WTC11 (cell line): ENCODE measurements at regions not wholly inside any gene's neighbourhood (a gene's known extent, or its start where the extent isn't known, plus 50 kb on each side); places are given as distances from the start of the nearest gene placed in this dataset.

ENCODE experiments used
- ATAC-seq: fragments of 200-7000 bp; cut with Tn5 transposase; 2 replicates; pipeline ENCODE4 v1.10.0; 2021; ENCODE audit warnings: mild to moderate bottlenecking, moderate library complexity
- CTCF ChIA-PET: fragments of 300-600 bp; sonication (Branson Sonifier 250); formaldehyde crosslinking; loops from one replicate; lab custom pipeline; 2021; ENCODE audit warnings: antibody characterized with exemption; lab: Charles Lee
- POLR2A ChIA-PET: fragments of 350-600 bp; sonication (Branson Sonifier 250); formaldehyde crosslinking; loops from one replicate; lab custom pipeline; 2021; ENCODE audit warnings: antibody characterized with exemption; lab: Charles Lee
- DNase-seq: peaks from one replicate; pipeline ENCODE4 v3.0.0; 2021; ENCODE audit warnings: low spot score
- H3K27ac Mint-ChIP-seq: 2 replicates; pipeline ENCODE4 v1.8.0; 2021; ENCODE audit warnings: mixed read lengths
- H3K27me3 Mint-ChIP-seq: 2 replicates; pipeline ENCODE4 v1.8.0; 2021; ENCODE audit warnings: low read depth, mild to moderate bottlenecking, moderate library complexity, mixed read lengths
- H3K36me3 Mint-ChIP-seq: 2 replicates; pipeline ENCODE4 v1.8.0; 2021; ENCODE audit warnings: mixed read lengths
- H3K4me1 Mint-ChIP-seq: 2 replicates; pipeline ENCODE4 v1.8.0; 2022; ENCODE audit warnings: mixed read lengths
- H3K4me3 Mint-ChIP-seq: 2 replicates; pipeline ENCODE4 v1.8.0; 2021; ENCODE audit warnings: mild to moderate bottlenecking, moderate library complexity, mixed read lengths
- H3K9me3 Mint-ChIP-seq: 2 replicates; pipeline ENCODE4 v1.8.0; 2021; ENCODE audit warnings: mixed read lengths
- CBFB ChIP-seq: sonication (generic); formaldehyde crosslinking; IDR thresholded peaks from 2 replicates; pipeline ENCODE4 v1.8.1; 2022; ENCODE audit warnings: mild to moderate bottlenecking, low read depth, missing genetic modification reagents
- EMX1 ChIP-seq: fragments of 250-450 bp; sonication (Bioruptor Pico); IDR thresholded peaks from 2 replicates; pipeline ENCODE4 v1.8.0; 2021; ENCODE audit warnings: mild to moderate bottlenecking
- FOXJ3 ChIP-seq: sonication (generic); formaldehyde crosslinking; IDR thresholded peaks from 2 replicates; pipeline ENCODE4 v1.9.0; 2021; ENCODE audit warnings: missing genetic modification reagents, mild to moderate bottlenecking, borderline replicate concordance
- FOXK1 ChIP-seq: sonication (generic); formaldehyde crosslinking; IDR thresholded peaks from 2 replicates; pipeline ENCODE4 v1.8.0; 2022; ENCODE audit warnings: mild to moderate bottlenecking, moderate library complexity, missing genetic modification reagents
- GABPB1 ChIP-seq: sonication (generic); formaldehyde crosslinking; IDR thresholded peaks from 2 replicates; pipeline ENCODE4 v1.8.1; 2023; ENCODE audit warnings: mild to moderate bottlenecking, missing genetic modification reagents
- JAZF1 ChIP-seq: fragments of 250-450 bp; sonication (Bioruptor Pico); IDR thresholded peaks from 2 replicates; pipeline ENCODE4 v1.9.0; 2021; ENCODE audit warnings: moderate library complexity, mild to moderate bottlenecking, inconsistent platforms
- MXD4 ChIP-seq: fragments of 250-450 bp; sonication (Bioruptor Pico); IDR thresholded peaks from 2 replicates; pipeline ENCODE4 v1.8.0; 2021; ENCODE audit warnings: mild to moderate bottlenecking, moderate library complexity, borderline replicate concordance
- MYBL2 ChIP-seq: sonication (generic); formaldehyde crosslinking; IDR thresholded peaks from 2 replicates; pipeline ENCODE4 v1.8.1; 2023; ENCODE audit warnings: mild to moderate bottlenecking, moderate library complexity, missing genetic modification reagents
- NFYB ChIP-seq: sonication (generic); formaldehyde crosslinking; conservative IDR thresholded peaks from 2 replicates; pipeline ENCODE4 v1.8.0; 2022; ENCODE audit warnings: low read depth, missing genetic modification reagents
- NR1H2 ChIP-seq: sonication (generic); formaldehyde crosslinking; IDR thresholded peaks from 2 replicates; pipeline ENCODE4 v1.9.0; 2021; ENCODE audit warnings: mild to moderate bottlenecking, moderate library complexity, missing genetic modification reagents
- SOX15 ChIP-seq: fragments of 250-450 bp; sonication (Bioruptor Pico); IDR thresholded peaks from 2 replicates; pipeline ENCODE4 v1.9.0; 2021; ENCODE audit warnings: mild to moderate bottlenecking
- TEAD4 ChIP-seq: sonication (generic); formaldehyde crosslinking; IDR thresholded peaks from 2 replicates; pipeline ENCODE4 v1.8.0; 2022; ENCODE audit warnings: mild to moderate bottlenecking, missing genetic modification reagents
- TP53 ChIP-seq: sonication (generic); formaldehyde crosslinking; IDR thresholded peaks from 2 replicates; pipeline ENCODE4 v1.8.1; 2023; ENCODE audit warnings: mild to moderate bottlenecking, missing genetic modification reagents
- ZNF121 ChIP-seq: sonication (generic); formaldehyde crosslinking; IDR thresholded peaks from 2 replicates; pipeline ENCODE4 v1.8.0; 2023; ENCODE audit warnings: missing genetic modification reagents
- ZNF396 ChIP-seq: fragments of 250-450 bp; sonication (Bioruptor Pico); IDR thresholded peaks from 2 replicates; pipeline ENCODE4 v1.8.0; 2021; ENCODE audit warnings: mild to moderate bottlenecking, moderate library complexity, borderline replicate concordance
- ZNF671 ChIP-seq: fragments of 250-450 bp; sonication (Bioruptor Pico); IDR thresholded peaks from 2 replicates; pipeline ENCODE4 v1.8.0; 2021; ENCODE audit warnings: mild to moderate bottlenecking
- TF ChIP-seq, protein P1 (sequence below): fragments of 250-450 bp; sonication (Bioruptor Pico); IDR thresholded peaks from 2 replicates; pipeline ENCODE4 v1.9.0; 2021; ENCODE audit warnings: moderate library complexity, mild to moderate bottlenecking, inconsistent platforms, borderline replicate concordance
- TF ChIP-seq, protein P2 (sequence below): sonication (generic); formaldehyde crosslinking; conservative IDR thresholded peaks from 2 replicates; pipeline ENCODE4 v1.8.1; 2023; ENCODE audit warnings: mild to moderate bottlenecking, low read depth, missing genetic modification reagents, moderate library complexity
- TF ChIP-seq, protein P3 (sequence below): sonication (generic); formaldehyde crosslinking; IDR thresholded peaks from 2 replicates; pipeline ENCODE4 v1.8.1; 2023; ENCODE audit warnings: mild to moderate bottlenecking, missing genetic modification reagents
- TF ChIP-seq, protein P4 (sequence below): sonication (generic); formaldehyde crosslinking; IDR thresholded peaks from 2 replicates; pipeline ENCODE4 v1.8.1; 2023; ENCODE audit warnings: mild to moderate bottlenecking, missing genetic modification reagents, moderate library complexity
- TF ChIP-seq, protein P5 (sequence below): sonication (generic); formaldehyde crosslinking; IDR thresholded peaks from 2 replicates; pipeline ENCODE4 v1.8.0; 2023; ENCODE audit warnings: missing genetic modification reagents, mild to moderate bottlenecking, borderline replicate concordance
- TF ChIP-seq, protein P6 (sequence below): fragments of 250-450 bp; sonication (Bioruptor Pico); conservative IDR thresholded peaks from 2 replicates; pipeline ENCODE4 v1.9.0; 2021; ENCODE audit warnings: mild to moderate bottlenecking

DNA sequence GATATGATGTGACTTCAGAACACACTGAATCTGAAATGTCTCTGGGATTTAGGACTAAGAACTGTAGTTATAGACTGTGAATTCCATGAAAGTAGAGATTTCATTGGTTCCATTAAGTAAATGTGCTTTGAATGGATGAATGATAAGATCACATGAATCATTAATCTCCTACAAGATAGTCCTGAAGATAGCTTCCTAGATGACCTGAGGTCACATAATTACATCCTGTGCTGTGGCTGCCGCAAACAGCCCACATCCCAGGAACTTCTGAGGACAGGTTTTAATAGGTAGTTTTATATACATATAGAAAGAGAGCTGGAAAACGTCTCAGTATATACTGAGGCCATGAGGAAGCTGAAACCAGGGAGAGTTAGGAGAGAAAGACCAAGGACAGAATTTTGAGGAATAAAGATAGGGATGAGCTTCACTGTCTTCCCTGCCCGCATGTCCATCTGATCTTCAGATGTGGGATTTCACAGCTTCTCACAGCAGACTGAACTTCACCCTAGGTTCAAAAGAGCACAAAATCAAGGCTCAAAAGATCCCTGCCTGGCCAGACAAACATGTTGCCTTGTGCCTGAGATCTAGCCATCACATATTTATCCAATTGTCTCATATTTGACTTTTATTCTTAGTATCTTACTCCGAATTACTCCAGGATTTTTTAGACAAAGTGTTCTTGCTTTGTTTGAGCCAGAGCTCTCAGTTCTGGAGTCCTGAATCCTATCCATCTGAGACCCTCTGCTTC is 188.2 kb downstream of the IRS1 start (continued):
- TF ChIP-seq TEAD4 (no peak), SOX15 (CRISPR knock-in tag) (no peak)
- TF ChIP-seq, protein P1, sequence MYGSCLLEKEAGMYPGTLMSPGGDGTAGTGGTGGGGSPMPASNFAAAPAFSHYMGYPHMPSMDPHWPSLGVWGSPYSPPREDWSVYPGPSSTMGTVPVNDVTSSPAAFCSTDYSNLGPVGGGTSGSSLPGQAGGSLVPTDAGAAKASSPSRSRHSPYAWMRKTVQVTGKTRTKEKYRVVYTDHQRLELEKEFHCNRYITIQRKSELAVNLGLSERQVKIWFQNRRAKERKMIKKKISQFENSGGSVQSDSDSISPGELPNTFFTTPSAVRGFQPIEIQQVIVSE (CRISPR knock-in tag), result no peak
- TF ChIP-seq, protein P2, sequence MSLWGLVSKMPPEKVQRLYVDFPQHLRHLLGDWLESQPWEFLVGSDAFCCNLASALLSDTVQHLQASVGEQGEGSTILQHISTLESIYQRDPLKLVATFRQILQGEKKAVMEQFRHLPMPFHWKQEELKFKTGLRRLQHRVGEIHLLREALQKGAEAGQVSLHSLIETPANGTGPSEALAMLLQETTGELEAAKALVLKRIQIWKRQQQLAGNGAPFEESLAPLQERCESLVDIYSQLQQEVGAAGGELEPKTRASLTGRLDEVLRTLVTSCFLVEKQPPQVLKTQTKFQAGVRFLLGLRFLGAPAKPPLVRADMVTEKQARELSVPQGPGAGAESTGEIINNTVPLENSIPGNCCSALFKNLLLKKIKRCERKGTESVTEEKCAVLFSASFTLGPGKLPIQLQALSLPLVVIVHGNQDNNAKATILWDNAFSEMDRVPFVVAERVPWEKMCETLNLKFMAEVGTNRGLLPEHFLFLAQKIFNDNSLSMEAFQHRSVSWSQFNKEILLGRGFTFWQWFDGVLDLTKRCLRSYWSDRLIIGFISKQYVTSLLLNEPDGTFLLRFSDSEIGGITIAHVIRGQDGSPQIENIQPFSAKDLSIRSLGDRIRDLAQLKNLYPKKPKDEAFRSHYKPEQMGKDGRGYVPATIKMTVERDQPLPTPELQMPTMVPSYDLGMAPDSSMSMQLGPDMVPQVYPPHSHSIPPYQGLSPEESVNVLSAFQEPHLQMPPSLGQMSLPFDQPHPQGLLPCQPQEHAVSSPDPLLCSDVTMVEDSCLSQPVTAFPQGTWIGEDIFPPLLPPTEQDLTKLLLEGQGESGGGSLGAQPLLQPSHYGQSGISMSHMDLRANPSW (CRISPR knock-in tag), result no peak
- TF ChIP-seq, protein P3, sequence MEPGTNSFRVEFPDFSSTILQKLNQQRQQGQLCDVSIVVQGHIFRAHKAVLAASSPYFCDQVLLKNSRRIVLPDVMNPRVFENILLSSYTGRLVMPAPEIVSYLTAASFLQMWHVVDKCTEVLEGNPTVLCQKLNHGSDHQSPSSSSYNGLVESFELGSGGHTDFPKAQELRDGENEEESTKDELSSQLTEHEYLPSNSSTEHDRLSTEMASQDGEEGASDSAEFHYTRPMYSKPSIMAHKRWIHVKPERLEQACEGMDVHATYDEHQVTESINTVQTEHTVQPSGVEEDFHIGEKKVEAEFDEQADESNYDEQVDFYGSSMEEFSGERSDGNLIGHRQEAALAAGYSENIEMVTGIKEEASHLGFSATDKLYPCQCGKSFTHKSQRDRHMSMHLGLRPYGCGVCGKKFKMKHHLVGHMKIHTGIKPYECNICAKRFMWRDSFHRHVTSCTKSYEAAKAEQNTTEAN, result no peak
- TF ChIP-seq, all 79 proteins: peak for 0

DNA sequence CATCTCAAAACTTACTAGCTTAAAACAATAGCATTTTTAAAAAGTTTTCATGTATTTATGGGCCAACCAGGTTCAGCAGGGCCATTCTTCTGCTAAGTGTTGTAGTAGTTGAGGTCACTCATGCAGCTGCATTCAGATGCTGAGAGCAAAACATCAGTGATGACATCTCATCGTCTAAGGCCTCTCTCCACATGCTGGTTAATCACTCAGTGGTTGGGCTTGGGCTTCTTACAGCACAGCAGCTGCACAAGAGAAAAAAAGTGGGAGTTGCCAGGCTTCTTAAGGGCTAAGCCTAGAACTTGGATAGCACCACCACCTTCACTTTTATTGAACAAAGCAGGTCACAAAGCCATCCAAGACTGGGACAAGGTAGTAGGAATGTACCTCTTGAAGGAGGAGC is 190.3 kb downstream of the IRS1 start:
- CTCF ChIA-PET, result no interaction called here
- no peaks in the 10 kb centered on the region; the same call in 1 of the 2 replicates for H3K27me3 Mint-ChIP-seq
- no peaks in the 10 kb centered on the region for H3K36me3 Mint-ChIP-seq
- no peaks in the 10 kb centered on the region for H3K9me3 Mint-ChIP-seq
- H3K27ac Mint-ChIP-seq, result no peak overlapping the region
- no peak overlapping the region for H3K4me3 Mint-ChIP-seq
- H3K4me1 Mint-ChIP-seq, result no peaks in the 10 kb centered on the region
- ATAC-seq (no peak), DNase-seq (no peak)
- POLR2A ChIA-PET, result no interaction called here
- TF ChIP-seq FOXJ3 (CRISPR knock-in tag) (no peak), EMX1 (CRISPR knock-in tag) (no peak), TP53 (CRISPR knock-in tag) (no peak), MYBL2 (no peak), ZNF121 (CRISPR knock-in tag) (no peak), NFYB (no peak), ZNF671 (CRISPR knock-in tag) (no peak), MXD4 (CRISPR knock-in tag) (no peak), FOXK1 (CRISPR knock-in tag) (no peak), CBFB (CRISPR knock-in tag) (no peak), ZNF396 (no peak), GABPB1 (CRISPR knock-in tag) (no peak), NR1H2 (CRISPR knock-in tag) (no peak), JAZF1 (CRISPR knock-in tag) (no peak)
- TF ChIP-seq, protein P2 (CRISPR knock-in tag), result no peak
- TF ChIP-seq, protein P4, sequence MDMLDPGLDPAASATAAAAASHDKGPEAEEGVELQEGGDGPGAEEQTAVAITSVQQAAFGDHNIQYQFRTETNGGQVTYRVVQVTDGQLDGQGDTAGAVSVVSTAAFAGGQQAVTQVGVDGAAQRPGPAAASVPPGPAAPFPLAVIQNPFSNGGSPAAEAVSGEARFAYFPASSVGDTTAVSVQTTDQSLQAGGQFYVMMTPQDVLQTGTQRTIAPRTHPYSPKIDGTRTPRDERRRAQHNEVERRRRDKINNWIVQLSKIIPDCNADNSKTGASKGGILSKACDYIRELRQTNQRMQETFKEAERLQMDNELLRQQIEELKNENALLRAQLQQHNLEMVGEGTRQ (CRISPR knock-in tag), result no peak
- TF ChIP-seq, protein P5, sequence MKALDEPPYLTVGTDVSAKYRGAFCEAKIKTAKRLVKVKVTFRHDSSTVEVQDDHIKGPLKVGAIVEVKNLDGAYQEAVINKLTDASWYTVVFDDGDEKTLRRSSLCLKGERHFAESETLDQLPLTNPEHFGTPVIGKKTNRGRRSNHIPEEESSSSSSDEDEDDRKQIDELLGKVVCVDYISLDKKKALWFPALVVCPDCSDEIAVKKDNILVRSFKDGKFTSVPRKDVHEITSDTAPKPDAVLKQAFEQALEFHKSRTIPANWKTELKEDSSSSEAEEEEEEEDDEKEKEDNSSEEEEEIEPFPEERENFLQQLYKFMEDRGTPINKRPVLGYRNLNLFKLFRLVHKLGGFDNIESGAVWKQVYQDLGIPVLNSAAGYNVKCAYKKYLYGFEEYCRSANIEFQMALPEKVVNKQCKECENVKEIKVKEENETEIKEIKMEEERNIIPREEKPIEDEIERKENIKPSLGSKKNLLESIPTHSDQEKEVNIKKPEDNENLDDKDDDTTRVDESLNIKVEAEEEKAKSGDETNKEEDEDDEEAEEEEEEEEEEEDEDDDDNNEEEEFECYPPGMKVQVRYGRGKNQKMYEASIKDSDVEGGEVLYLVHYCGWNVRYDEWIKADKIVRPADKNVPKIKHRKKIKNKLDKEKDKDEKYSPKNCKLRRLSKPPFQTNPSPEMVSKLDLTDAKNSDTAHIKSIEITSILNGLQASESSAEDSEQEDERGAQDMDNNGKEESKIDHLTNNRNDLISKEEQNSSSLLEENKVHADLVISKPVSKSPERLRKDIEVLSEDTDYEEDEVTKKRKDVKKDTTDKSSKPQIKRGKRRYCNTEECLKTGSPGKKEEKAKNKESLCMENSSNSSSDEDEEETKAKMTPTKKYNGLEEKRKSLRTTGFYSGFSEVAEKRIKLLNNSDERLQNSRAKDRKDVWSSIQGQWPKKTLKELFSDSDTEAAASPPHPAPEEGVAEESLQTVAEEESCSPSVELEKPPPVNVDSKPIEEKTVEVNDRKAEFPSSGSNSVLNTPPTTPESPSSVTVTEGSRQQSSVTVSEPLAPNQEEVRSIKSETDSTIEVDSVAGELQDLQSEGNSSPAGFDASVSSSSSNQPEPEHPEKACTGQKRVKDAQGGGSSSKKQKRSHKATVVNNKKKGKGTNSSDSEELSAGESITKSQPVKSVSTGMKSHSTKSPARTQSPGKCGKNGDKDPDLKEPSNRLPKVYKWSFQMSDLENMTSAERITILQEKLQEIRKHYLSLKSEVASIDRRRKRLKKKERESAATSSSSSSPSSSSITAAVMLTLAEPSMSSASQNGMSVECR (CRISPR knock-in tag), result no peak
- TF ChIP-seq, protein P6, sequence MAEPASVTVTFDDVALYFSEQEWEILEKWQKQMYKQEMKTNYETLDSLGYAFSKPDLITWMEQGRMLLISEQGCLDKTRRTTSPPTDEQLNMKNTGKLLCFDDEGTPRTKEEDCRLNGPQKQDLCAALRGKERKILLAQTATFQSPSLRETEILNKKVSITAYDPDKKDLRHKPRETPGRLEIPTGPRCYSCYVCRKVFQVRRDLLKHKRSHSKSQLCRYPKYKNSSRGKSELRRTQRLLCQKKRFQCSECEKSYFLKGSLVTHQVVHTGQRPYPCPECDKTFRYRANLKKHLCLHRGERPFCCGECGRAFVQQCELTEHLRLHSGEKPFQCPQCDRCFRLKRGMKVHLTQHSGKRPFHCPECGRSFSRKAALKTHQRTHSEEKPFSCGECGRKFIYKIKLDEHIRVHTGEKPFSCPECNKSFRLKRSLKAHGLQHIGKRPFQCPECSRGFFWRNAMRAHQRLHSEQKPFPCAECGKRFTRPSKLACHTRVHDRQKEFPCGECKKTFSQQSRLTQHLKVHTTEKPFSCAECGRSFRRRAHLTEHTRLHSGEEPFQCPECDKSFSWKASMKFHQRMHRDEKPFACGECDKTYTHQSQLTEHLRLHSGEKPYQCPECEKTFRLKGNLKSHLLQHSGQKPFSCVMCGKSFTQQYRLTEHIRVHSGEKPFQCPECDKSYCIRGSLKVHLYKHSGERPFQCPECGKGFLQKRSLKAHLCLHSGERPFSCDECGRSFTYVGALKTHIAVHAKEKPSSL (CRISPR knock-in tag), result no peak
